Ishikawa (cell line): ENCODE measurements at regions not wholly inside any gene's neighbourhood (a gene's known extent, or its start where the extent isn't known, plus 50 kb on each side); places are given as distances from the start of the nearest gene placed in this dataset.

Source experiments
- CEBPB ChIP-seq: IDR thresholded peaks from 2 replicates; pipeline ENCODE4 v1.6.1; 2012
- CREB1 ChIP-seq: IDR thresholded peaks from 2 replicates; pipeline ENCODE4 v1.6.1; 2012; ENCODE audit warnings: low read depth
- EGR1 ChIP-seq: IDR thresholded peaks from 2 replicates; pipeline ENCODE4 v1.6.1; 2012
- EP300 ChIP-seq: IDR thresholded peaks from 2 replicates; pipeline ENCODE4 v1.6.1; 2012; ENCODE audit warnings: borderline replicate concordance
- FOXM1 ChIP-seq: IDR thresholded peaks from 2 replicates; pipeline ENCODE4 v1.6.1; 2012; ENCODE audit warnings: low read depth, borderline replicate concordance
- MAX ChIP-seq: IDR thresholded peaks from 2 replicates; pipeline ENCODE4 v1.6.1; 2012
- NFIC ChIP-seq: IDR thresholded peaks from 2 replicates; pipeline ENCODE4 v1.6.1; 2012
- RAD21 ChIP-seq: IDR thresholded peaks from 2 replicates; pipeline ENCODE4 v1.6.1; 2012; ENCODE audit warnings: low read depth
- REST ChIP-seq: IDR thresholded peaks from 2 replicates; pipeline ENCODE4 v1.6.1; 2012; ENCODE audit warnings: low read depth, mild to moderate bottlenecking
- TAF1 ChIP-seq: IDR thresholded peaks from 2 replicates; pipeline ENCODE4 v1.6.1; 2012; ENCODE audit warnings: low read depth, mild to moderate bottlenecking
- TCF12 ChIP-seq: IDR thresholded peaks from 2 replicates; pipeline ENCODE4 v1.6.1; 2012; ENCODE audit warnings: low read depth
- TEAD4 ChIP-seq: IDR thresholded peaks from 2 replicates; pipeline ENCODE4 v1.6.1; 2012
- USF1 ChIP-seq: IDR thresholded peaks from 2 replicates; pipeline ENCODE4 v1.6.1; 2012
- ZBTB7A ChIP-seq: IDR thresholded peaks from 2 replicates; pipeline ENCODE4 v1.6.1; 2012; ENCODE audit warnings: low read depth

- TF ChIP-seq ZBTB7A (no peak), TEAD4 (no peak), NFIC (no peak), FOXM1 (no peak), EGR1 (no peak), TAF1 (no peak), USF1 (no peak), TCF12 (no peak), CREB1 (no peak), REST (no peak), RAD21 (no peak)
These were observed 168.0 kb upstream of the DIPK2B start for GRCh38 chrX:45368705-45369104.

GRCh38 chrX:45363596-45363995 lies 162.9 kb upstream of the DIPK2B start:
- TF ChIP-seq REST (no peak), TCF12 (no peak), EP300 (no peak), RAD21 (no peak), NFIC (no peak), FOXM1 (no peak), CREB1 (no peak), CEBPB (no peak)

GRCh38 chrX:45360571-45360970 lies 159.9 kb upstream of the DIPK2B start:
- TF ChIP-seq CREB1 (no peak), ZBTB7A (no peak), REST (no peak), RAD21 (no peak), MAX (no peak), EGR1 (no peak), TEAD4 (no peak), CEBPB (no peak), FOXM1 (no peak)

GRCh38 chrX:45358392-45358791 lies 157.7 kb upstream of the DIPK2B start:
- TF ChIP-seq FOXM1 = no peak
- no peak for TF ChIP-seq MAX
- TF ChIP-seq REST = no peak
- TF ChIP-seq CREB1 = no peak
- TF ChIP-seq EP300 = no peak
- no peak for TF ChIP-seq USF1
